M059J (cell line): ENCODE measurements at regions not wholly inside any gene's neighbourhood (a gene's known extent, or its start where the extent isn't known, plus 50 kb on each side); places are given as distances from the start of the nearest gene placed in this dataset.

Source experiments
- DNase-seq: peaks from one replicate; pipeline ENCODE4 v3.0.0-alpha.2; 2012; ENCODE audit warnings: low read depth

GRCh38 chr11:93963072-93963471 lies 58.1 kb upstream of the HEPHL1 start:
- DNase-seq = no peak

GRCh38 chr11:93967258-93967657 lies 53.9 kb upstream of the HEPHL1 start:
- no peak for DNase-seq

GRCh38 chr11:93967944-93968343 lies 53.2 kb upstream of the HEPHL1 start:
- no peak for DNase-seq

DNA sequence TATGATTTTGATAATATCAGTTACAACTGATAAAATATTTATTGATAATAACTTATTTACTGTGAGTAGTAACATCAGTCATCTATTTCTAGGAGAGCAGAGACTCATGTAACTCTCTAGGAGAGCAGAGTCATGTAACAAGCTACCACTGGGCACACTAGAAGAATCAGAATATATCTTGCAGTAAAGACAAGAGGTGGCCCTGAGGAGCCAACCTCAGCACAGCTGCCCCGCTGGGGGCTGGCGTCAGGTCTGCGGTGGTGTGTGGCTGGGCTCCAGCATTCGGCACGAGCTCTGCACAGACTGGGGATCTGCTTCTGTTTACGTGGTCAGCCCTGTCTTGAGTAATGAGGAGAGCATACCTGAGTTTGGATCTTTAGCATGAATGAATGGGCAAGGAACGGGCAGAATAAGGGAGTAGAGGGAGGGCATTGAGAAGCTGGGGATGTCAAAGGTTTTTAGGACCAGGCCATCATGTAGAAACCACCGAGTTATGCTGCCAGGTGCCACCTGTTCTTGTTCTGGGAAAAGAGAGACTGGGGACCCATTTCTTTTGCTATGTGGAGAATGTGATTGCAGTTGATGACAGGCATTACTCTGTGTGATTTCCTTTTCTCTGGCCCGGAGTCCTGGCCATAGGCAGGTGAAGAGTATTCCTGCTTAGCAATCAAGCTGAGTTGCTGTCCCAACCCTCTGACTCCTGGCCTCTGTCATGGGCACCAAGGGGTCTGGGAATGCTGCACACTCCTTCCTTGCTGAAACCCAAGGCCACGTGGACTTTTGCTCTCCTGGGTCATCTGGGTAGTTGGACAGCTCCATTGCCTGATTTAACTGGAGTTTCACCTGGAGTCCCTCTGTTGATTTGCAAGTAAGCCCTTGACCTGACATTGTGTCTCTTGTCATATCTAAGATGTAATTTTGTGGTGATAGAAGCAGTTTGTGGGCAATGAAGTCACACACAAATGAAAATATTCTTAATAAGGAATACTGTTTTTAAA lies 50.9 kb upstream of the HEPHL1 start:
- DNase-seq = no peak
